Mesenchymal stem cell (in vitro differentiated cells and primary cell): ENCODE measurements at regions not wholly inside any gene's neighbourhood (a gene's known extent, or its start where the extent isn't known, plus 50 kb on each side); places are given as distances from the start of the nearest gene placed in this dataset.

Source experiments
- DNase-seq: peaks from one replicate; pipeline ENCODE4 v3.0.0-alpha.2; 2013
- H2AFZ ChIP-seq: one replicate; pipeline ENCODE4 v1.6.1; 2013; ENCODE audit warnings: low read depth, mild to moderate bottlenecking, control low read depth, inconsistent platforms, low read length, moderate library complexity
- H2AK5ac ChIP-seq: 2 replicates; pipeline ENCODE4 v1.6.1; 2013; ENCODE audit warnings: low read length, moderate library complexity, mild to moderate bottlenecking, inconsistent platforms; ENCODE audit not compliant: severe bottlenecking
- H2BK120ac ChIP-seq: one replicate; pipeline ENCODE4 v1.6.1; 2013; ENCODE audit warnings: low read depth, mild to moderate bottlenecking, inconsistent platforms, low read length, moderate library complexity
- H2BK12ac ChIP-seq, 2 experiments: one replicate each; pipeline ENCODE4 v1.6.1; 2013; ENCODE audit warnings: inconsistent platforms in 2 of 2, low read length in 2 of 2, mild to moderate bottlenecking in 2 of 2, moderate library complexity in 2 of 2, control low read depth in 1 of 2
- H2BK15ac ChIP-seq: one replicate; pipeline ENCODE4 v1.6.1; 2013; ENCODE audit warnings: mild to moderate bottlenecking, low read depth, inconsistent platforms; ENCODE audit not compliant: poor library complexity, severe bottlenecking
- H2BK5ac ChIP-seq: 2 replicates; pipeline ENCODE4 v1.6.1; 2013; ENCODE audit warnings: low read depth, mild to moderate bottlenecking, low read length, control low read depth, inconsistent platforms; ENCODE audit not compliant: poor library complexity, severe bottlenecking
- H3K14ac ChIP-seq, 2 experiments: one replicate each; pipeline ENCODE4 v1.6.1; 2013; ENCODE audit warnings: inconsistent platforms in 2 of 2, low read length in 2 of 2, control low read depth in 1 of 2, mild to moderate bottlenecking in 1 of 2, moderate library complexity in 1 of 2
- H3K18ac ChIP-seq, 2 experiments: one replicate each; pipeline ENCODE4 v1.6.1; 2013; ENCODE audit warnings: inconsistent platforms in 2 of 2, low read length in 2 of 2, control low read depth in 1 of 2, low read depth in 1 of 2, mild to moderate bottlenecking in 1 of 2
- H3K23ac ChIP-seq, 2 experiments: one replicate each; pipeline ENCODE4 v1.6.1; 2013; ENCODE audit warnings: inconsistent platforms in 2 of 2, low read length in 2 of 2, mild to moderate bottlenecking in 2 of 2, moderate library complexity in 2 of 2, control low read depth in 1 of 2
- H3K27ac ChIP-seq: 2 replicates; pipeline ENCODE4 v1.5.1; 2013; ENCODE audit warnings: mild to moderate bottlenecking, moderate library complexity, low read length, control low read depth, inconsistent platforms; ENCODE audit not compliant: poor library complexity, severe bottlenecking
- H3K27me3 ChIP-seq, 2 experiments: 2 replicates each; pipeline versions ENCODE4 v1.6.1 to v1.7.0; 2013; ENCODE audit warnings: low read length in 2 of 2, mild to moderate bottlenecking in 2 of 2, moderate library complexity in 2 of 2, control low read depth in 1 of 2, inconsistent platforms in 1 of 2; ENCODE audit not compliant: control insufficient read depth in 1 of 2, insufficient read depth in 1 of 2
- H3K36me3 ChIP-seq, 2 experiments: 2 replicates each; pipeline versions ENCODE4 v1.6.1 to v1.7.0; 2013; ENCODE audit warnings: low read length in 2 of 2, control low read depth in 1 of 2, inconsistent platforms in 1 of 2, low read depth in 1 of 2, mild to moderate bottlenecking in 1 of 2; ENCODE audit not compliant: insufficient read depth in 2 of 2, control insufficient read depth in 1 of 2
- H3K4ac ChIP-seq, 2 experiments: one replicate each; pipeline ENCODE4 v1.6.1; 2013; ENCODE audit warnings: inconsistent platforms in 2 of 2, low read length in 2 of 2, mild to moderate bottlenecking in 2 of 2, moderate library complexity in 2 of 2, control low read depth in 1 of 2, low read depth in 1 of 2
- H3K4me1 ChIP-seq: 2 replicates; pipeline ENCODE4 v1.6.1; 2013; ENCODE audit warnings: low read depth, low read length, control low read depth; ENCODE audit not compliant: control insufficient read depth, insufficient read depth
- H3K4me2 ChIP-seq: 2 replicates; pipeline ENCODE4 v1.6.1; 2013; ENCODE audit warnings: low read length, mild to moderate bottlenecking, inconsistent platforms; ENCODE audit not compliant: poor library complexity, severe bottlenecking
- H3K4me3 ChIP-seq, 2 experiments: 2 replicates each; pipeline versions ENCODE4 v1.5.1 to v1.7.0; 2013; ENCODE audit warnings: low read length in 2 of 2, mild to moderate bottlenecking in 2 of 2, control low read depth in 1 of 2, low read depth in 1 of 2; ENCODE audit not compliant: insufficient read depth in 1 of 2
- H3K79me1 ChIP-seq: replicated peaks from 2 replicates; pipeline ENCODE4 v1.6.1; 2013; ENCODE audit warnings: mild to moderate bottlenecking, control low read depth, low read length, inconsistent platforms; ENCODE audit not compliant: poor library complexity, severe bottlenecking
- H3K9ac ChIP-seq: 2 replicates; pipeline ENCODE4 v1.7.0; 2013; ENCODE audit warnings: mild to moderate bottlenecking, low read length, moderate library complexity
- H3K9me3 ChIP-seq: 2 replicates; pipeline ENCODE4 v1.7.0; 2013; ENCODE audit warnings: mild to moderate bottlenecking, low read length; ENCODE audit not compliant: control insufficient read depth
- H4K8ac ChIP-seq: one replicate; pipeline ENCODE4 v1.6.1; 2013; ENCODE audit warnings: inconsistent platforms, mild to moderate bottlenecking, low read length, moderate library complexity
- H4K91ac ChIP-seq: one replicate; pipeline ENCODE4 v1.6.1; 2013; ENCODE audit warnings: mild to moderate bottlenecking, low read length, inconsistent platforms
- WGBS: methylation state at CpG from one replicate; pipeline ENCODE4 v1.1.7; 2013; ENCODE audit warnings: mixed read lengths; 5-methylcytosine and 5-hydroxymethylcytosine counted together

DNA sequence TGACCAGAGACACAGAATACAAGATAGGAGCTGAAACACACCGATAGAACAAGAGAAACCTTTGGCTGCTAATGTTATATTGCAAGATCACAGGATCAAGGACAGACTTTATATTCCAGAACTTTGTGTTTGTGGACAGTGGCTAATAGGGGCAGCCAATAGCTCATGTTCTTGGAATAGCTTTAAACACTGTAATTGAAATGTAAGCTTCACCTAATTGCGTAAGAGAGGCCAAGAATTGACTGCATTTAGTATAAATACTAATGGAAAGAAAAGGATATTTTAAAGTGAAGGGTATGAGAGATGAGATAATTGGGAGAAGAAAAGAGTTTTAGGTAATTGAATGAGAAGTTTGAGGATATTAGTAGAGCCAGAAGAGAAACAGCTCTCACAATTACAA lies 758.8 kb downstream of the CDH11 start:
- H3K9me3 ChIP-seq: no peaks in the 10 kb centered on the region
- H3K79me1 ChIP-seq: no peaks in the 10 kb centered on the region
- H2BK12ac ChIP-seq: no peak overlapping the region
- H3K23ac ChIP-seq: no peak overlapping the region
- DNase-seq: peak; percentile 24
- H3K4ac ChIP-seq: no peak overlapping the region
- H2BK5ac ChIP-seq: no peak overlapping the region
- peak overlapping the region; percentile 37 for H2AK5ac ChIP-seq
- no peaks in the 10 kb centered on the region for H3K27me3 ChIP-seq
- no peak overlapping the region for H3K14ac ChIP-seq
- WGBS: 99% methylated on average over 2 of the region's 2 CpGs
- H4K8ac ChIP-seq: no peak overlapping the region
- no peak overlapping the region for H3K4me3 ChIP-seq
- H3K27ac ChIP-seq: no peak overlapping the region
- H2AFZ ChIP-seq: no peak overlapping the region
- H3K18ac ChIP-seq: no peak overlapping the region
- H2BK15ac ChIP-seq: no peak overlapping the region
- H3K36me3 ChIP-seq: no peaks in the 10 kb centered on the region
- no peaks in the 10 kb centered on the region for H3K4me1 ChIP-seq
- no peak overlapping the region for H4K91ac ChIP-seq
- H2BK120ac ChIP-seq: no peak overlapping the region
- no peak overlapping the region for H3K4me2 ChIP-seq
- no peak overlapping the region for H3K9ac ChIP-seq

DNA sequence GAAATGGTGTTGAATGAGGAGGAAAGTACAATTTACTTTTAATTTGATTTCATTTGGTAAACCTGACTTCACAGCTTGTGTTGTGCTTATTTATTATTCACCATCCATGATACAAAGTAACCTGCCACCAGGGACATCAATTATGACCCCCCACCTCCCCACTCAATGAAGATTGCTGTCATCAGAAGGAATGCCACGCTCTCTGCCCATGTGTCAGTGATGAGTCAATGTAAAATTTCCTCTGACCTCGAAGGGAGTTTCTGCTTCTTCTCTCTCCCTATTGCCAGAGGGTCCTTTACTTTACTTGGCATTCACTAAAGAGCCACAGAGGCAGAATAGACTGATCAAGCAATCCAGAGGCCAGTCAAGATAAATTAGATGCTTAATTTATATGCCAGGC lies 759.7 kb downstream of the CDH11 start:
- Histone ChIP-seq H3K14ac (no peak overlapping the region), H3K23ac (peak overlapping the region in 1 of 2 experiments; percentile 89), H2BK15ac (no peak overlapping the region), H3K9ac (no peak overlapping the region), H3K36me3 (no peaks in the 10 kb centered on the region), H3K27ac (no peak overlapping the region), H2AK5ac (no peak overlapping the region), H2BK5ac (no peak overlapping the region), H3K18ac (no peak overlapping the region), H4K91ac (no peak overlapping the region), H3K27me3 (no peaks in the 10 kb centered on the region), H3K4me2 (no peak overlapping the region), H3K9me3 (no peaks in the 10 kb centered on the region), H2BK12ac (no peak overlapping the region), H2BK120ac (no peak overlapping the region), H3K79me1 (no peaks in the 10 kb centered on the region), H3K4ac (no peak overlapping the region), H4K8ac (no peak overlapping the region), H3K4me3 (no peak overlapping the region), H3K4me1 (peaks cover 3% of the 10 kb centered on the region), H2AFZ (no peak overlapping the region)
- WGBS: 15% methylated on average over 2 of the region's 2 CpGs
- peak; percentile 45 for DNase-seq

DNA sequence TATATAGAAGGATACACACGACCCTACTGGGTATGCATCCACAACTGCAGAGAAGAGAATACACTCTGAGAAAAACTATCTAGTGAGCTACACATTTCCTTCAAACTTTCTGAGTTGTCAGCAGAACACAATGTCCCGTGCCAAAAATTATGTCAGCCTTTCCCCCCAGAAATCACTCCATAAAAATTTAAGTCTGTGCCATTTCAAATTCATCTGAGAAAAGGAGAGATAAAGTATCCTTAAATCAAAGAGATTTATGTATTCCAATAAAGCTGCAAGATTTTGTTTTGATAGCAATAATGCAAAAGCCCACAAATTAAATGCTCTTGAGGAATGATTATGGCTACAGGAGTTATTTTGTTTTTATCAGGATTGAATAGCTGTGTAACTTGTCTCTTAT lies 760.1 kb downstream of the CDH11 start:
- Histone ChIP-seq H3K23ac (no peak overlapping the region), H2BK5ac (no peak overlapping the region), H3K4ac (no peak overlapping the region), H3K27me3 (no peaks in the 10 kb centered on the region), H2AFZ (no peak overlapping the region), H3K4me3 (no peak overlapping the region), H3K9me3 (no peaks in the 10 kb centered on the region), H3K18ac (no peak overlapping the region), H3K4me2 (no peak overlapping the region), H2BK15ac (no peak overlapping the region), H3K36me3 (no peaks in the 10 kb centered on the region), H4K91ac (no peak overlapping the region), H4K8ac (no peak overlapping the region), H2AK5ac (peak overlapping the region; percentile 20), H3K9ac (no peak overlapping the region), H3K79me1 (no peaks in the 10 kb centered on the region), H3K27ac (no peak overlapping the region), H3K4me1 (peaks cover 3% of the 10 kb centered on the region), H2BK120ac (no peak overlapping the region), H3K14ac (no peak overlapping the region), H2BK12ac (no peak overlapping the region)
- WGBS: 84% methylated on average over 2 of the region's 2 CpGs
- DNase-seq: no peak

DNA sequence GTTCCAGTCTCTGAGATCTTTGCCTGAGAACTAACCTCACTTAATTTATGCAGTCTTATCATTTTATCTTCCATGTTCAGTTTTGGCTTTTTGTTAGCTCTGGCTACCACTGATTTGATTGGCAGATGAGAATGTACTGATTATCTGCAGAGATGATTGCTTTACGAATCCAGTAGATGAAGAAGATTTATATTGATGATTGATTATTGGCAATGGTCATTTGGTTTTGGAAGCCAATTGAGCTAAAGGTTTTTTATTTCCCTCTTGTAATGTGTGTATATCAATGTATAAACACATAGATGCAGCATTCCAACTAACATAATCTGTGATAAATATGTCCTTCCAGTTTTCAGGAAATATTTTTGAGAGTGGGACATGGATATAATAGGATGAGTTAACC lies 763.6 kb downstream of the CDH11 start:
- Histone ChIP-seq H2BK120ac (no peak overlapping the region), H3K18ac (no peak overlapping the region), H3K9ac (no peak overlapping the region), H2BK15ac (no peak overlapping the region), H2AK5ac (no peak overlapping the region), H3K4me2 (no peak overlapping the region), H3K4me1 (peaks cover 3% of the 10 kb centered on the region), H3K4ac (no peak overlapping the region), H2BK5ac (no peak overlapping the region), H3K79me1 (no peaks in the 10 kb centered on the region), H3K27ac (no peak overlapping the region), H3K9me3 (no peaks in the 10 kb centered on the region), H3K23ac (no peak overlapping the region), H3K36me3 (no peaks in the 10 kb centered on the region), H3K4me3 (no peak overlapping the region), H4K8ac (no peak overlapping the region), H3K14ac (no peak overlapping the region), H2AFZ (no peak overlapping the region), H3K27me3 (no peaks in the 10 kb centered on the region), H4K91ac (no peak overlapping the region), H2BK12ac (no peak overlapping the region)
- 100% methylated on average over 1 of the region's 1 CpG for WGBS
- DNase-seq: no peak
